GM12892 (cell line): ENCODE measurements at regions not wholly inside any gene's neighbourhood (a gene's known extent, or its start where the extent isn't known, plus 50 kb on each side); places are given as distances from the start of the nearest gene placed in this dataset.

Experiments used
- POLR2A ChIP-seq: IDR thresholded peaks from 2 replicates; pipeline ENCODE4 v1.6.1; 2011; ENCODE audit warnings: low read depth, low read length, control low read depth
- TAF1 ChIP-seq: IDR thresholded peaks from 2 replicates; pipeline ENCODE4 v1.6.1; 2011; ENCODE audit warnings: low read depth, mild to moderate bottlenecking, control low read depth, low read length, borderline replicate concordance

GRCh38 chr6:134555672-134556071 is 237.8 kb upstream of the SGK1 start:
- no peak for TF ChIP-seq POLR2A
- no peak for TF ChIP-seq TAF1
